HCT116 (cell line): ENCODE measurements at regions not wholly inside any gene's neighbourhood (a gene's known extent, or its start where the extent isn't known, plus 50 kb on each side); places are given as distances from the start of the nearest gene placed in this dataset.

Source experiments
- ATAC-seq: fragments of 200-7000 bp; cut with Tn5 transposase; 2 replicates; pipeline ENCODE4 v1.9.1; 2020; ENCODE audit warnings: mild to moderate bottlenecking, moderate library complexity
- BruUV-seq: library from RNA; stranded (reverse); fragments of 400-500 nt; replicated peaks from 2 replicates; lab custom pipeline; 2021; lab: Mats Ljungman, UMichigan
- CTCF ChIA-PET: fragments of 300-600 bp; sonication (Branson Sonifier 250); formaldehyde crosslinking; loops from one replicate; lab custom pipeline; 2021; ENCODE audit warnings: antibody characterized with exemption; lab: Charles Lee
- POLR2A ChIA-PET: fragments of 300-600, 350-600 bp; sonication (Branson Sonifier 250); formaldehyde crosslinking; loops from one replicate; lab custom pipeline; 2021; ENCODE audit warnings: antibody characterized with exemption; lab: Charles Lee
- RAD21 ChIA-PET, 2 experiments: fragments of 300-600 bp; sonication (Branson Sonifier 250); formaldehyde crosslinking; loops; one replicate each; lab custom pipeline; 2023; ENCODE audit warnings: low total read pairs in 2 of 2; ENCODE audit not compliant: uncharacterized antibody in 2 of 2, unreplicated experiment in 2 of 2, low non-redundant PET in 1 of 2; lab: Charles Lee
- DNase-seq: peaks from one replicate; pipeline ENCODE4 v3.0.0-alpha.2; 2010; ENCODE audit warnings: low read depth, low spot score
- H2AFZ ChIP-seq: fragments of 200-600 bp; shearing (Covaris generic), sonication (generic); 2 replicates; pipeline ENCODE4 v1.6.1; 2017; ENCODE audit warnings: low read depth, mixed run types, mixed read lengths, antibody characterized with exemption, low read length; ENCODE audit not compliant: poor library complexity, severe bottlenecking
- H3K27ac ChIP-seq: 2 replicates; pipeline ENCODE4 v1.5.1; 2012; ENCODE audit warnings: low read depth, low read length
- H3K27me3 ChIP-seq: fragments of 200-600 bp; sonication (generic); 2 replicates; pipeline ENCODE4 v1.6.1; 2016; ENCODE audit warnings: mixed run types, low read length, mixed read lengths; ENCODE audit not compliant: insufficient read depth
- H3K36me3 ChIP-seq, 2 experiments: fragments of 200-500 bp in 1 of 2; fragments of 200-600 bp in 1 of 2; sonication (Bioruptor generic) in 1 of 2; sonication (generic) in 1 of 2; 2 replicates each; pipeline versions ENCODE4 v1.5.1 to v1.6.1; 2014 to 2016; ENCODE audit warnings: low read length in 2 of 2, inconsistent platforms in 1 of 2, mixed read lengths in 1 of 2, mixed run types in 1 of 2; ENCODE audit not compliant: insufficient read depth in 2 of 2, control insufficient read depth in 1 of 2
- H3K4me1 ChIP-seq, 2 experiments: fragments of 200-600 bp in 1 of 2; sonication (generic) in 1 of 2; 2 replicates each; pipeline versions ENCODE4 v1.5.1 to v1.6.1; 2012 to 2017; ENCODE audit warnings: low read length in 2 of 2, inconsistent platforms in 1 of 2, mild to moderate bottlenecking in 1 of 2, mixed read lengths in 1 of 2, mixed run types in 1 of 2, moderate library complexity in 1 of 2; ENCODE audit not compliant: insufficient read depth in 2 of 2, control insufficient read depth in 1 of 2
- H3K4me2 ChIP-seq: fragments of 200-600 bp; sonication (generic); 2 replicates; pipeline ENCODE4 v1.6.1; 2017; ENCODE audit warnings: mixed run types, low read length, mixed read lengths
- H3K4me3 ChIP-seq, 2 experiments: fragments of 200-600 bp in 1 of 2; sonication (generic) in 1 of 2; replicated peaks in 1 of 2; 2 replicates each; pipeline ENCODE4 v1.5.1; 2011 to 2016; ENCODE audit warnings: low read length in 2 of 2, control low read depth in 1 of 2, low read depth in 1 of 2, mild to moderate bottlenecking in 1 of 2, mixed read lengths in 1 of 2, mixed run types in 1 of 2
- H3K79me2 ChIP-seq: fragments of 200-600 bp; sonication (generic); 2 replicates; pipeline ENCODE4 v1.6.1; 2017; ENCODE audit warnings: mild to moderate bottlenecking, mixed run types, low read length, moderate library complexity, mixed read lengths; ENCODE audit not compliant: insufficient read depth
- H3K9ac ChIP-seq: fragments of 200-600 bp; sonication (generic); 2 replicates; pipeline ENCODE4 v1.6.1; 2016; ENCODE audit warnings: low read length, mixed read lengths
- H3K9me2 ChIP-seq: fragments of 200-600 bp; sonication (generic), shearing (Covaris generic); 2 replicates; pipeline ENCODE4 v1.6.1; 2017; ENCODE audit warnings: mixed run types, mild to moderate bottlenecking, moderate library complexity; ENCODE audit not compliant: insufficient read depth
- H3K9me3 ChIP-seq, 2 experiments: fragments of 200-500 bp in 1 of 2; fragments of 200-600 bp in 1 of 2; sonication (Bioruptor generic) in 1 of 2; sonication (generic) in 1 of 2; 2 replicates each; pipeline ENCODE4 v1.6.1; 2014 to 2017; ENCODE audit warnings: low read length in 2 of 2, mixed read lengths in 2 of 2, inconsistent platforms in 1 of 2, low read depth in 1 of 2, mild to moderate bottlenecking in 1 of 2, mixed run types in 1 of 2, moderate library complexity in 1 of 2; ENCODE audit not compliant: control insufficient read depth in 1 of 2, insufficient read depth in 1 of 2
- H4K20me1 ChIP-seq: fragments of 200-600 bp; sonication (generic), shearing (Covaris generic); 2 replicates; pipeline ENCODE4 v1.6.1; 2017; ENCODE audit warnings: mixed run types, mild to moderate bottlenecking, moderate library complexity; ENCODE audit not compliant: insufficient read depth
- CEBPB ChIP-seq: IDR thresholded peaks from 2 replicates; pipeline ENCODE4 v1.6.1; 2012; ENCODE audit warnings: low read depth
- EGR1 ChIP-seq: IDR thresholded peaks from 2 replicates; pipeline ENCODE4 v1.6.1; 2012; ENCODE audit warnings: low read depth
- ELF1 ChIP-seq: IDR thresholded peaks from 2 replicates; pipeline ENCODE4 v1.6.1; 2012; ENCODE audit warnings: low read depth, borderline replicate concordance
- EZH2 ChIP-seq: fragments of 200-600 bp; sonication (generic); IDR thresholded peaks from 2 replicates; pipeline ENCODE4 v1.6.1; 2017; ENCODE audit warnings: antibody characterized with exemption, mixed run types
- FOSL1 ChIP-seq: IDR thresholded peaks from 2 replicates; pipeline ENCODE4 v1.6.1; 2012; ENCODE audit warnings: low read depth
- POLR2AphosphoS5 ChIP-seq: IDR thresholded peaks from 2 replicates; pipeline ENCODE4 v1.6.1; 2011; ENCODE audit warnings: mild to moderate bottlenecking, low read depth, low read length, moderate library complexity
- RAD21 ChIP-seq: IDR thresholded peaks from 2 replicates; pipeline ENCODE4 v1.6.1; 2012; ENCODE audit warnings: low read depth, mild to moderate bottlenecking
- SP1 ChIP-seq: IDR thresholded peaks from 2 replicates; pipeline ENCODE4 v1.6.1; 2012; ENCODE audit warnings: low read depth
- SRF ChIP-seq: IDR thresholded peaks from 2 replicates; pipeline ENCODE4 v1.6.1; 2012; ENCODE audit warnings: low read depth
- TCF7L2 ChIP-seq: IDR thresholded peaks from 2 replicates; pipeline ENCODE4 v1.7.0; 2011; ENCODE audit warnings: borderline replicate concordance, inconsistent platforms; ENCODE audit not compliant: insufficient read depth, insufficient read length; ENCODE audit errors: extremely low read depth
- intact Hi-C: fragments of 100-400 bp; cut with micrococcal nuclease; formaldehyde crosslinking; loops from 2 replicates; pipeline ENCODE4 v1.10.0; 2022
- TF ChIP-seq, protein P1 (sequence below): IDR thresholded peaks from 2 replicates; pipeline ENCODE4 v1.6.1; 2012
- TF ChIP-seq, protein P2 (sequence below): IDR thresholded peaks from 2 replicates; pipeline ENCODE4 v1.6.1; 2012
- TF ChIP-seq, protein P3 (sequence below): IDR thresholded peaks from 2 replicates; pipeline ENCODE4 v1.6.1; 2011; ENCODE audit warnings: mild to moderate bottlenecking, low read length, moderate library complexity; ENCODE audit not compliant: insufficient replicate concordance; ENCODE audit errors: extremely low read depth
- TF ChIP-seq, protein P4 (sequence below), 3 experiments: fragments of 200-600 bp in 1 of 3; sonication (generic) in 1 of 3; IDR thresholded peaks in 2 of 3; conservative IDR thresholded peaks in 1 of 3; 2 replicates each; pipeline ENCODE4 v1.5.1; 2012 to 2017; ENCODE audit warnings: low read depth in 2 of 3, low read length in 2 of 3, antibody characterized with exemption in 1 of 3, borderline replicate concordance in 1 of 3, control low read depth in 1 of 3, mild to moderate bottlenecking in 1 of 3, mixed read lengths in 1 of 3, mixed run types in 1 of 3, moderate library complexity in 1 of 3; ENCODE audit not compliant: insufficient read depth in 1 of 3

DNA sequence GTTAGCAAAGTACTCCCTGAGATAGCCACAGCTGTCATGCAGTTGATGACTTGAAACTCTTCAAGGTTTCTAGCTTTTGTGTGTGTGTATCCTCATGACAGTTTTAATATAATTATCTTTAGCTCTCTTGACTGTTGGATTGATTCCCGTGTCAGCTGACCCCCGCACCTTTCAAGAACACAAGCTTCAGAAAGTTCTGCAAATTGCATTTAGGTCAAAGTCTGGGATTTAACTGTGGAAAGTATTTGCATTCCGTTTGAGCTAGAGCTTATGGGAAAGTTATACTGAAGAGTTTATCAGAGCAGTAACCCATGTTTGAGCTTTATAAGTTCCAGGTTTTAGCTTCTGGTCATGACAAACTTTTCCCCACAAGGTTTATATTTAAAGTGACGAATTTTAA lies 380.1 kb upstream of the CHRM3 start:
- H3K4me3 ChIP-seq = no peak overlapping the region
- no peaks in the 10 kb centered on the region for H3K79me2 ChIP-seq
- BruUV-seq = no TSS peak
- ATAC-seq = no peak
- POLR2A ChIA-PET = no interaction called here
- TF ChIP-seq, protein P1, sequence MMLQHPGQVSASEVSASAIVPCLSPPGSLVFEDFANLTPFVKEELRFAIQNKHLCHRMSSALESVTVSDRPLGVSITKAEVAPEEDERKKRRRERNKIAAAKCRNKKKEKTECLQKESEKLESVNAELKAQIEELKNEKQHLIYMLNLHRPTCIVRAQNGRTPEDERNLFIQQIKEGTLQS = no peak
- TF ChIP-seq, protein P2, sequence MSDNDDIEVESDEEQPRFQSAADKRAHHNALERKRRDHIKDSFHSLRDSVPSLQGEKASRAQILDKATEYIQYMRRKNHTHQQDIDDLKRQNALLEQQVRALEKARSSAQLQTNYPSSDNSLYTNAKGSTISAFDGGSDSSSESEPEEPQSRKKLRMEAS = no peak
- TF ChIP-seq, protein P3, sequence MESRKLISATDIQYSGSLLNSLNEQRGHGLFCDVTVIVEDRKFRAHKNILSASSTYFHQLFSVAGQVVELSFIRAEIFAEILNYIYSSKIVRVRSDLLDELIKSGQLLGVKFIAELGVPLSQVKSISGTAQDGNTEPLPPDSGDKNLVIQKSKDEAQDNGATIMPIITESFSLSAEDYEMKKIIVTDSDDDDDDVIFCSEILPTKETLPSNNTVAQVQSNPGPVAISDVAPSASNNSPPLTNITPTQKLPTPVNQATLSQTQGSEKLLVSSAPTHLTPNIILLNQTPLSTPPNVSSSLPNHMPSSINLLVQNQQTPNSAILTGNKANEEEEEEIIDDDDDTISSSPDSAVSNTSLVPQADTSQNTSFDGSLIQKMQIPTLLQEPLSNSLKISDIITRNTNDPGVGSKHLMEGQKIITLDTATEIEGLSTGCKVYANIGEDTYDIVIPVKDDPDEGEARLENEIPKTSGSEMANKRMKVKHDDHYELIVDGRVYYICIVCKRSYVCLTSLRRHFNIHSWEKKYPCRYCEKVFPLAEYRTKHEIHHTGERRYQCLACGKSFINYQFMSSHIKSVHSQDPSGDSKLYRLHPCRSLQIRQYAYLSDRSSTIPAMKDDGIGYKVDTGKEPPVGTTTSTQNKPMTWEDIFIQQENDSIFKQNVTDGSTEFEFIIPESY = no peak
- TF ChIP-seq CEBPB (no peak), FOSL1 (no peak), SP1 (no peak), RAD21 (no peak), EGR1 (no peak), ELF1 (no peak), TCF7L2 (no peak), SRF (no peak), POLR2AphosphoS5 (no peak), EZH2 (no peak)
- TF ChIP-seq, protein P4, sequence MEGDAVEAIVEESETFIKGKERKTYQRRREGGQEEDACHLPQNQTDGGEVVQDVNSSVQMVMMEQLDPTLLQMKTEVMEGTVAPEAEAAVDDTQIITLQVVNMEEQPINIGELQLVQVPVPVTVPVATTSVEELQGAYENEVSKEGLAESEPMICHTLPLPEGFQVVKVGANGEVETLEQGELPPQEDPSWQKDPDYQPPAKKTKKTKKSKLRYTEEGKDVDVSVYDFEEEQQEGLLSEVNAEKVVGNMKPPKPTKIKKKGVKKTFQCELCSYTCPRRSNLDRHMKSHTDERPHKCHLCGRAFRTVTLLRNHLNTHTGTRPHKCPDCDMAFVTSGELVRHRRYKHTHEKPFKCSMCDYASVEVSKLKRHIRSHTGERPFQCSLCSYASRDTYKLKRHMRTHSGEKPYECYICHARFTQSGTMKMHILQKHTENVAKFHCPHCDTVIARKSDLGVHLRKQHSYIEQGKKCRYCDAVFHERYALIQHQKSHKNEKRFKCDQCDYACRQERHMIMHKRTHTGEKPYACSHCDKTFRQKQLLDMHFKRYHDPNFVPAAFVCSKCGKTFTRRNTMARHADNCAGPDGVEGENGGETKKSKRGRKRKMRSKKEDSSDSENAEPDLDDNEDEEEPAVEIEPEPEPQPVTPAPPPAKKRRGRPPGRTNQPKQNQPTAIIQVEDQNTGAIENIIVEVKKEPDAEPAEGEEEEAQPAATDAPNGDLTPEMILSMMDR (IDR thresholded peaks at IDR 0.05 in 2 of 3, conservative IDR thresholded peaks at IDR 0.05 in 1 of 3; ENCODE audit: borderline replicate concordance in 1 of 3, insufficient read depth in 1 of 3, low read depth in 2 of 3, low read length in 2 of 3) = no peak
- intact Hi-C loops = no loop called here
- H3K36me3 ChIP-seq = no peaks in the 10 kb centered on the region
- H3K27me3 ChIP-seq = no peaks in the 10 kb centered on the region
- H2AFZ ChIP-seq = no peak overlapping the region
- peaks cover 0 to 12% of the 10 kb centered on the region in 2 experiments; a peak in 3 of 4 replicates for H3K9me3 ChIP-seq
- no peaks in the 10 kb centered on the region for H4K20me1 ChIP-seq
- no peak overlapping the region for H3K4me2 ChIP-seq
- RAD21 ChIA-PET = no interaction called here
- CTCF ChIA-PET = no interaction called here
- no peak overlapping the region for H3K27ac ChIP-seq
- H3K9me2 ChIP-seq = no peaks in the 10 kb centered on the region
- no peak overlapping the region for H3K9ac ChIP-seq
- no peak for DNase-seq
- H3K4me1 ChIP-seq = no peaks in the 10 kb centered on the region
